ENCODE measurements at regions not wholly inside any gene's neighbourhood (a gene's known extent, or its start where the extent isn't known, plus 50 kb on each side); places are given as distances from the start of the nearest gene placed in this dataset.

GRCh38 chrX:123088331-123088730 lies 95.7 kb upstream of the GRIA3 start:
- no peak overlapping the region for H3K27ac ChIP-seq (ENCODE audit: low read depth, low read length)
- H3K23ac ChIP-seq (ENCODE audit: low read length) = no peak overlapping the region
- H3K9ac ChIP-seq (ENCODE audit: low read length) = no peak overlapping the region
- no peak overlapping the region for H2AFZ ChIP-seq (ENCODE audit: insufficient read depth, low read length, poor library complexity)
- H3K9me3 ChIP-seq (ENCODE audit: insufficient read depth, low read depth, low read length) = no peaks in the 10 kb centered on the region
- peaks cover 2% of the 10 kb centered on the region for H3K79me1 ChIP-seq (ENCODE audit: low read length)
- no peak overlapping the region for H4K91ac ChIP-seq (ENCODE audit: low read depth, low read length)
- no peak overlapping the region for H2BK12ac ChIP-seq (ENCODE audit: low read length)
- peaks cover 2% of the 10 kb centered on the region in 2 experiments for H3K4me1 ChIP-seq (ENCODE audit: control insufficient read depth in 1 of 2, insufficient read depth in 2 of 2, low read length in 2 of 2)
- H4K12ac ChIP-seq (ENCODE audit: low read depth, low read length) = no peak overlapping the region
- no peak overlapping the region for H2BK5ac ChIP-seq (ENCODE audit: low read depth, low read length, poor library complexity)
- no peak overlapping the region for H2BK120ac ChIP-seq (ENCODE audit: insufficient read depth, low read length, poor library complexity)
- no peak overlapping the region for H3K4me2 ChIP-seq (ENCODE audit: low read length)
- WGBS (ENCODE audit: extremely low coverage, insufficient coverage, insufficient read length) = no CpG with 5 or more reads among the region's 2 CpGs
- H3K14ac ChIP-seq (ENCODE audit: low read length) = no peak overlapping the region
- H3K36me3 ChIP-seq (ENCODE audit: control insufficient read depth in 1 of 2, insufficient read depth in 2 of 2, low read length in 2 of 2) = no peaks in the 10 kb centered on the region
- H3K4ac ChIP-seq (ENCODE audit: low read depth, low read length) = no peak overlapping the region
- no peak overlapping the region for H3K4me3 ChIP-seq (ENCODE audit: low read depth, low read length)
- H3K27me3 ChIP-seq (ENCODE audit: insufficient read depth, low read length) = no peaks in the 10 kb centered on the region
- H3K79me2 ChIP-seq (ENCODE audit: control insufficient read depth, insufficient read depth, low read length, poor library complexity) = no peaks in the 10 kb centered on the region
- no peak overlapping the region for H3K18ac ChIP-seq (ENCODE audit: low read length)
- peak in 1 of 2 donors; percentile 70 for DNase-seq
- H4K8ac ChIP-seq (ENCODE audit: low read depth, low read length) = no peak overlapping the region
- H2AK5ac ChIP-seq (ENCODE audit: low read length) = no peak overlapping the region

DNA sequence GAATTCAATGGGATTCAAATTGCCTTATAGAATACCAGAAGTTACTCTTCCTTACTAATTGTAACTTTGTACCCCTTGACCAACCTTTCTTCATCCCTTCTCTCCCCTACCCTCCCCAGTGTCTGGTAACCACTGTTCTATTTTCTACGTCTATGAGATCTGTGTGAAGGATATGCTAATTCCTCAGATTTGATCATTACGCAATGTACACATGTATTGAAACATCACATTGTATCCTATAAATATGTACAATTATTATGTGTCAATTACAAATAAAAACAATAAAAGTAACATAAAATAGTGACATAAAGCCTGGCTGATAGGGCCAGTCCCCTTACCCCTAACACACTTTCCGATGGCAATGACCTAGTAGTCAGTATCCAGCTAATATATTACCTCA lies 95.1 kb upstream of the GRIA3 start:
- no peak for DNase-seq
- Histone ChIP-seq H3K79me1 (ENCODE audit: low read length) (peaks cover 2% of the 10 kb centered on the region), H3K27me3 (ENCODE audit: insufficient read depth, low read length) (no peaks in the 10 kb centered on the region), H2BK12ac (ENCODE audit: low read length) (no peak overlapping the region), H2BK120ac (ENCODE audit: insufficient read depth, low read length, poor library complexity) (no peak overlapping the region), H3K79me2 (ENCODE audit: control insufficient read depth, insufficient read depth, low read length, poor library complexity) (no peaks in the 10 kb centered on the region), H2BK5ac (ENCODE audit: low read depth, low read length, poor library complexity) (no peak overlapping the region), H3K9ac (ENCODE audit: low read length) (no peak overlapping the region), H3K23ac (ENCODE audit: low read length) (no peak overlapping the region), H4K8ac (ENCODE audit: low read depth, low read length) (no peak overlapping the region), H3K18ac (ENCODE audit: low read length) (no peak overlapping the region), H4K12ac (ENCODE audit: low read depth, low read length) (no peak overlapping the region), H2AFZ (ENCODE audit: insufficient read depth, low read length, poor library complexity) (no peak overlapping the region), H3K4me2 (ENCODE audit: low read length) (no peak overlapping the region), H3K14ac (ENCODE audit: low read length) (no peak overlapping the region), H3K9me3 (ENCODE audit: insufficient read depth, low read depth, low read length) (no peaks in the 10 kb centered on the region), H3K4me1 (ENCODE audit: control insufficient read depth in 1 of 2, insufficient read depth in 2 of 2, low read length in 2 of 2) (peaks cover 2% of the 10 kb centered on the region in 2 experiments), H3K4me3 (ENCODE audit: low read depth, low read length) (no peak overlapping the region), H3K36me3 (ENCODE audit: control insufficient read depth in 1 of 2, insufficient read depth in 2 of 2, low read length in 2 of 2) (no peaks in the 10 kb centered on the region), H2AK5ac (ENCODE audit: low read length) (no peak overlapping the region), H4K91ac (ENCODE audit: low read depth, low read length) (no peak overlapping the region), H3K4ac (ENCODE audit: low read depth, low read length) (no peak overlapping the region), H3K27ac (ENCODE audit: low read depth, low read length) (no peak overlapping the region)
- WGBS (ENCODE audit: extremely low coverage, insufficient coverage, insufficient read length) = no CpG with 5 or more reads among the region's 3 CpGs

DNA sequence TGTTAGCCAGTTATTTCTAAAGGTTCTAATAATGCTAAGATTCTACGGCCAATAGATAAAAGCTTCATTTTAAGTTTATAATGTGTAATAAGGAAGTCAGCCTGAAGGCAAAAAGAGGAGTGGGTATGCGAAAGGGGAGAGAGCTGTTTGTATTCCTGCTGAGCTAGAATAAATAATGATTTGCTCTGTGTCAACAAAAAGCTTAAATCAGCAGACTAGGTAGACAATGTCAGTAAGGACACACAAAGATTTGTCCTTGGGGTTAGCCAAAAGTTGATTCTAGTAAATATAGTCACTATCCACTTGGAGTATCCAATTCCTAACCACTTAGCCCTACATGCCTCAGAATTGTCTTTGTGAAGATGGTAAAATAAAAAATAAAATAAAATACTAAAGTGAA lies 90.3 kb upstream of the GRIA3 start:
- no peaks in the 10 kb centered on the region for H3K4me1 ChIP-seq (ENCODE audit: control insufficient read depth in 1 of 2, insufficient read depth in 2 of 2, low read length in 2 of 2)
- no peak overlapping the region for H3K4me2 ChIP-seq (ENCODE audit: low read length)
- H3K4me3 ChIP-seq (ENCODE audit: low read depth, low read length) = no peak overlapping the region
- H3K27me3 ChIP-seq (ENCODE audit: insufficient read depth, low read length) = no peaks in the 10 kb centered on the region
- H3K14ac ChIP-seq (ENCODE audit: low read length) = no peak overlapping the region
- no peak for DNase-seq
- no CpG with 5 or more reads among the region's 2 CpGs for WGBS (ENCODE audit: extremely low coverage, insufficient coverage, insufficient read length)
- H2AFZ ChIP-seq (ENCODE audit: insufficient read depth, low read length, poor library complexity) = no peak overlapping the region
- no peak overlapping the region for H3K18ac ChIP-seq (ENCODE audit: low read length)
- no peaks in the 10 kb centered on the region for H3K79me1 ChIP-seq (ENCODE audit: low read length)
- no peak overlapping the region for H3K27ac ChIP-seq (ENCODE audit: low read depth, low read length)
- no peak overlapping the region for H3K4ac ChIP-seq (ENCODE audit: low read depth, low read length)
- H3K9ac ChIP-seq (ENCODE audit: low read length) = no peak overlapping the region
- no peak overlapping the region for H3K23ac ChIP-seq (ENCODE audit: low read length)
- H2BK5ac ChIP-seq (ENCODE audit: low read depth, low read length, poor library complexity) = no peak overlapping the region
- no peak overlapping the region for H2AK5ac ChIP-seq (ENCODE audit: low read length)
- H3K79me2 ChIP-seq (ENCODE audit: control insufficient read depth, insufficient read depth, low read length, poor library complexity) = no peaks in the 10 kb centered on the region
- no peak overlapping the region for H2BK120ac ChIP-seq (ENCODE audit: insufficient read depth, low read length, poor library complexity)
- H4K91ac ChIP-seq (ENCODE audit: low read depth, low read length) = no peak overlapping the region
- H4K12ac ChIP-seq (ENCODE audit: low read depth, low read length) = no peak overlapping the region
- no peaks in the 10 kb centered on the region for H3K36me3 ChIP-seq (ENCODE audit: control insufficient read depth in 1 of 2, insufficient read depth in 2 of 2, low read length in 2 of 2)
- no peak overlapping the region for H2BK12ac ChIP-seq (ENCODE audit: low read length)
- no peaks in the 10 kb centered on the region for H3K9me3 ChIP-seq (ENCODE audit: insufficient read depth, low read depth, low read length)
- H4K8ac ChIP-seq (ENCODE audit: low read depth, low read length) = no peak overlapping the region

DNA sequence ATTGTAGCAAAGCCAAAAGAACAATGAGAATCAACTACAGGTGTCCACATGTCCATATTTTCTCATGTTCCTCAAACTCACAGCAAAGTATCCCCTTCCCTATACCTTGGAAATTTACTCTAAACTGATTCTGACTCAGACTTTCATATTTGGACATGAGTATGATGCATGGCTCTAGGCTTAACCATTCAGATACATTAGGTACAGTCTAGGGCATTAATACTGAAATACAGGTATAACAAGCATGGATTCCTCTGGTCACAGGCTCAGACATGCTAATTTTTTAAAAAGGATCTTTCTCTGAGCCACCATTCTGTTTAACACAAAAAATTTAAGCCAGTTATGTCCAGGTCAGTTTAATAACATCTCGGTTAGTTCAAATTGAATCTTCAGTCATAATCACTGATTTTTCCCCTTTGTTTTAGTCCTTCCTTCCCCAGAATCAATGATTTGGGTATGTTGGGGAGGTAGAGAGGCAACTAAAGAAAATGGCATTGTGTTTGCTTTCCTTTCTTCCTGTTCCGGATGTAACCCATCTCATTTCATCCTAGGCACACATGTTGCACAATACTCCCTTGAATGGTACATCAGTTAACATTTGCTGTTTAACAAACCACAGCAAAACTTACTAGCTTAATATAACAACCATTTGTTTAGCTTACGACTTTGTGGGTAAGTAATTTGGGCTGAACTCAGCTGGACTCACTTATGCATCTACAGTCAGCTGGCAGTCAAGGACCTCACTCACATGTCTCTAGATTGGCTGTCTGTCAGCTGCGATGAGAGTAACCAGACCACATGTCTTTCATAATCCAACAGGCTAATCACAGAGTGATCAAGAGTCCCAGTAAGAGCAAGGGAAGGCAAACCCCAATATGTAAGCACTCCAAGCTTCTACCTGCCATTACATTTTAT lies 75.3 kb upstream of the GRIA3 start:
- Histone ChIP-seq H3K27ac (ENCODE audit: low read depth, low read length) (no peak overlapping the region), H4K12ac (ENCODE audit: low read depth, low read length) (no peak overlapping the region), H4K8ac (ENCODE audit: low read depth, low read length) (no peak overlapping the region), H3K27me3 (ENCODE audit: insufficient read depth, low read length) (no peaks in the 10 kb centered on the region), H3K79me2 (ENCODE audit: control insufficient read depth, insufficient read depth, low read length, poor library complexity) (no peaks in the 10 kb centered on the region), H3K4ac (ENCODE audit: low read depth, low read length) (no peak overlapping the region), H3K79me1 (ENCODE audit: low read length) (no peaks in the 10 kb centered on the region), H2AK5ac (ENCODE audit: low read length) (no peak overlapping the region), H3K9ac (ENCODE audit: low read length) (no peak overlapping the region), H3K14ac (ENCODE audit: low read length) (no peak overlapping the region), H4K91ac (ENCODE audit: low read depth, low read length) (no peak overlapping the region), H2BK5ac (ENCODE audit: low read depth, low read length, poor library complexity) (no peak overlapping the region), H2AFZ (ENCODE audit: insufficient read depth, low read length, poor library complexity) (no peak overlapping the region), H3K23ac (ENCODE audit: low read length) (no peak overlapping the region), H3K4me3 (ENCODE audit: low read depth, low read length) (no peak overlapping the region), H3K9me3 (ENCODE audit: insufficient read depth, low read depth, low read length) (no peaks in the 10 kb centered on the region), H3K36me3 (ENCODE audit: control insufficient read depth in 1 of 2, insufficient read depth in 2 of 2, low read length in 2 of 2) (no peaks in the 10 kb centered on the region), H3K18ac (ENCODE audit: low read length) (no peak overlapping the region), H3K4me1 (ENCODE audit: control insufficient read depth in 1 of 2, insufficient read depth in 2 of 2, low read length in 2 of 2) (no peaks in the 10 kb centered on the region), H3K4me2 (ENCODE audit: low read length) (no peak overlapping the region), H2BK12ac (ENCODE audit: low read length) (no peak overlapping the region), H2BK120ac (ENCODE audit: insufficient read depth, low read length, poor library complexity) (no peak overlapping the region)
- no CpG with 5 or more reads among the region's 4 CpGs for WGBS (ENCODE audit: extremely low coverage, insufficient coverage, insufficient read length)
- DNase-seq = no peak
